NT2/D1 (cell line): ENCODE measurements at regions not wholly inside any gene's neighbourhood (a gene's known extent, or its start where the extent isn't known, plus 50 kb on each side); places are given as distances from the start of the nearest gene placed in this dataset.

ENCODE experiments used
- SUZ12 ChIP-seq: IDR thresholded peaks from 2 replicates; pipeline ENCODE4 v1.6.1; 2011; ENCODE audit not compliant: insufficient read length, insufficient read depth; ENCODE audit errors: extremely low read depth
- YY1 ChIP-seq: IDR thresholded peaks from 2 replicates; pipeline ENCODE4 v1.6.1; 2011; ENCODE audit not compliant: insufficient read length, insufficient read depth
- ZNF274 ChIP-seq: IDR thresholded peaks from 2 replicates; pipeline ENCODE4 v1.6.1; 2011; ENCODE audit warnings: mild to moderate bottlenecking, low read depth, low read length

GRCh38 chr6:9131616-9132015, 696.3 kb upstream of the SLC35B3 start:
- TF ChIP-seq YY1 (no peak), SUZ12 (no peak), ZNF274 (no peak)
